ENCODE measurements at regions not wholly inside any gene's neighbourhood (a gene's known extent, or its start where the extent isn't known, plus 50 kb on each side); places are given as distances from the start of the nearest gene placed in this dataset.

GRCh38 chr18:75524181-75524580, 96.7 kb upstream of the SMIM21 start:
- 0% methylated on average over 6 of the region's 8 CpGs for WGBS (ENCODE audit: insufficient coverage, low coverage, missing lambda C conversion rate)
- H3K36me3 ChIP-seq (ENCODE audit: control insufficient read depth, insufficient read depth, low read length) = no peaks in the 10 kb centered on the region
- DNase-seq (ENCODE audit: extremely low read depth in 1 of 4, low spot score in 3 of 4) = no peak
- H3K27me3 ChIP-seq (ENCODE audit: control insufficient read depth in 2 of 2, insufficient read depth in 2 of 2, low read length in 2 of 2) = peaks cover 0 to 14% of the 10 kb centered on the region in 2 experiments; a peak in 2 of 5 replicates
- no peak for FAIRE-seq
- in situ Hi-C loops (cut with MboI) = no loop called here
- H3K4me1 ChIP-seq (replicated peaks in 1 of 2; ENCODE audit: control insufficient read depth in 2 of 2, insufficient read depth in 2 of 2, low read length in 2 of 2) = no peaks in the 10 kb centered on the region; a peak in 1 of 5 replicates
- no peak for ATAC-seq
- no peaks in the 10 kb centered on the region for H3K9me1 ChIP-seq (ENCODE audit: control insufficient read depth, insufficient read depth, low read length)
- no peaks in the 10 kb centered on the region for H3K79me2 ChIP-seq (ENCODE audit: control insufficient read depth, insufficient read depth, low read length)
- H3K9ac ChIP-seq (ENCODE audit: insufficient read depth in 1 of 2, low read depth in 2 of 2, low read length in 2 of 2) = no peak overlapping the region
- H3K4me2 ChIP-seq (ENCODE audit: insufficient read depth, low read length) = no peak overlapping the region
- TF ChIP-seq ZBTB8A (IDR thresholded peaks at IDR 0.05; ENCODE audit: partially characterized antibody) (no peak), POLR2B (IDR thresholded peaks at IDR 0.05; ENCODE audit: low read depth, partially characterized antibody) (no peak), RNF2 (IDR thresholded peaks at IDR 0.05) (no peak), ZNF398 (CRISPR knock-in tag; IDR thresholded peaks at IDR 0.05) (no peak), STAT5A (IDR thresholded peaks at IDR 0.05; ENCODE audit: borderline replicate concordance, low read length) (no peak), KAT8 (IDR thresholded peaks at IDR 0.05; ENCODE audit: low read depth) (no peak), GATAD2B (IDR thresholded peaks at IDR 0.05; ENCODE audit: borderline replicate concordance) (no peak), CHAMP1 (IDR thresholded peaks at IDR 0.05) (no peak), HNRNPL (IDR thresholded peaks at IDR 0.05; ENCODE audit: low read depth, low read length) (no peak), MAZ (CRISPR knock-in tag; conservative IDR thresholded peaks at IDR 0.05 in 1 of 2, IDR thresholded peaks at IDR 0.05 in 1 of 2) (no peak), FOXM1 (IDR thresholded peaks at IDR 0.05; ENCODE audit: low read depth) (no peak), FOXM1 (CRISPR knock-in tag; IDR thresholded peaks at IDR 0.05; ENCODE audit: low read depth) (no peak), CAMTA2 (CRISPR knock-in tag; conservative IDR thresholded peaks at IDR 0.05) (no peak), ZSCAN32 (CRISPR knock-in tag; IDR thresholded peaks at IDR 0.05) (no peak), ZNF232 (CRISPR knock-in tag; IDR thresholded peaks at IDR 0.05) (no peak), ZEB2 (IDR thresholded peaks at IDR 0.05) (no peak), SAFB2 (IDR thresholded peaks at IDR 0.05; ENCODE audit: borderline replicate concordance, low read depth, low read length, severe bottlenecking) (no peak), CBX1 (IDR thresholded peaks at IDR 0.05; ENCODE audit: low read depth) (no peak)
- no peaks in the 10 kb centered on the region for H3K9me3 ChIP-seq (replicated peaks; ENCODE audit: control insufficient read depth, insufficient read depth, low read depth, low read length)
- H3K4me3 ChIP-seq = no peak overlapping the region
- ChIA-PET POLR2A (no interaction called here), CTCF (ENCODE audit: low intra/inter-chr PET ratio) (no interaction called here)
- no TSS peak for BruUV-seq (replicated peaks)
- H4K20me1 ChIP-seq (replicated peaks; ENCODE audit: control insufficient read depth, insufficient read depth, low read length) = no peaks in the 10 kb centered on the region
- no peak overlapping the region for H2AFZ ChIP-seq (ENCODE audit: low read depth, low read length)
- intact Hi-C loops (cut with micrococcal nuclease) = no loop called here
- H3K27ac ChIP-seq (ENCODE audit: extremely low read depth, low read depth, low read length) = no peak overlapping the region

All from K562 (cell line).